Sigmoid colon (tissue), 3 donors: ENCODE measurements at regions not wholly inside any gene's neighbourhood (a gene's known extent, or its start where the extent isn't known, plus 50 kb on each side); places are given as distances from the start of the nearest gene placed in this dataset.

ENCODE experiments used
- CTCF ChIP-seq, 4 experiments: fragments of 450-650 bp in 3 of 4; fragments of 200-600 bp in 1 of 4; IDR thresholded peaks; one replicate each; pipeline ENCODE4 v1.5.1; 2016 to 2019; ENCODE audit warnings: antibody characterized with exemption in 4 of 4, mild to moderate bottlenecking in 3 of 4, moderate library complexity in 2 of 4
- POLR2A ChIP-seq, 2 donors: fragments of 450-650 bp; IDR thresholded peaks; one replicate each; pipeline ENCODE4 v1.6.1; 2016; ENCODE audit warnings: antibody characterized with exemption in 2 of 2, mild to moderate bottlenecking in 2 of 2, moderate library complexity in 2 of 2

- TF ChIP-seq POLR2A (IDR thresholded peaks at IDR 0.05) (no peak), CTCF (IDR thresholded peaks at IDR 0.05) (no peak)
These were observed 311.5 kb downstream of the SETD4 start for GRCh38 chr21:35748678-35749314.
